ES-I3 (cell line): ENCODE measurements at regions not wholly inside any gene's neighbourhood (a gene's known extent, or its start where the extent isn't known, plus 50 kb on each side); places are given as distances from the start of the nearest gene placed in this dataset.

Experiments used
- H3K36me3 ChIP-seq: 2 replicates; pipeline ENCODE4 v1.6.1; 2013; ENCODE audit warnings: mild to moderate bottlenecking, low read length, control low read depth, moderate library complexity; ENCODE audit not compliant: insufficient read depth
- H3K4me1 ChIP-seq: 2 replicates; pipeline ENCODE4 v1.6.1; 2013; ENCODE audit warnings: mild to moderate bottlenecking, control low read depth, low read length; ENCODE audit not compliant: insufficient read depth
- H3K9ac ChIP-seq: 2 replicates; pipeline ENCODE4 v1.6.1; 2013; ENCODE audit warnings: low read depth, mild to moderate bottlenecking, low read length, moderate library complexity
- H3K9me3 ChIP-seq: 2 replicates; pipeline ENCODE4 v1.6.1; 2013; ENCODE audit warnings: mild to moderate bottlenecking, low read length, moderate library complexity; ENCODE audit not compliant: control insufficient read depth, insufficient read depth

GRCh38 chr7:68146983-68147382 is 1150.3 kb downstream of the TYW1 start:
- Histone ChIP-seq H3K9ac (no peak overlapping the region), H3K36me3 (no peaks in the 10 kb centered on the region), H3K4me1 (no peaks in the 10 kb centered on the region), H3K9me3 (no peaks in the 10 kb centered on the region; the same call in none of the 2 replicates)

GRCh38 chr7:68147614-68148238 is 1151.1 kb downstream of the TYW1 start:
- H3K9ac ChIP-seq, result no peak overlapping the region
- no peaks in the 10 kb centered on the region for H3K4me1 ChIP-seq
- no peaks in the 10 kb centered on the region for H3K36me3 ChIP-seq
- H3K9me3 ChIP-seq, result no peaks in the 10 kb centered on the region; the same call in 1 of the 2 replicates

DNA sequence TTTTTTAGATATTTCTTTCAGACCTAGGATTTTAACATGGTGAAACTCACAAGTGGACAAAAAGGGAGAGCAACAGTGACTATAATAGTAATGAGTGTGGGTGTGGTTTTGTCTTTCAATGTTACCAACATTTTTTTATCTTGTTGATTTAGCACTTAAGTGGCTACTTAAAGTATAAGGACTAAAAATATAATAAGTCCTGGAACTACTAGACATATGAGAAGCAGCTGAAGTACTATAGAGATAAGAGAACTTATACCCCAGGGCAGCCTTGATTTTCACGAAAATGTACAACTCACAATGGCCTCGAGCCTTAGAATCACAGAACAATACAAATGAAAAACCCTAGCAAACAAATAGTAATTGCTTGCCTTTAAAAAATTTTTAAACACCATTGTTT is 1151.8 kb downstream of the TYW1 start:
- H3K4me1 ChIP-seq, result no peaks in the 10 kb centered on the region
- no peaks in the 10 kb centered on the region; the same call in 1 of the 2 replicates for H3K9me3 ChIP-seq
- H3K9ac ChIP-seq, result no peak overlapping the region

GRCh38 chr7:68152205-68152604 is 1155.6 kb downstream of the TYW1 start:
- H3K4me1 ChIP-seq, result no peaks in the 10 kb centered on the region
- H3K9ac ChIP-seq, result no peak overlapping the region
- H3K9me3 ChIP-seq, result no peaks in the 10 kb centered on the region
- H3K36me3 ChIP-seq, result no peaks in the 10 kb centered on the region

More for the DNA sequence above, 1151.8 kb downstream of the TYW1 start:
- H3K36me3 ChIP-seq, result no peaks in the 10 kb centered on the region

- H3K9ac ChIP-seq, result no peak overlapping the region
- no peaks in the 10 kb centered on the region for H3K36me3 ChIP-seq
- no peaks in the 10 kb centered on the region for H3K4me1 ChIP-seq
- H3K9me3 ChIP-seq, result no peaks in the 10 kb centered on the region
Observed at GRCh38 chr7:68155676-68156075, 1159.0 kb downstream of the TYW1 start.

DNA sequence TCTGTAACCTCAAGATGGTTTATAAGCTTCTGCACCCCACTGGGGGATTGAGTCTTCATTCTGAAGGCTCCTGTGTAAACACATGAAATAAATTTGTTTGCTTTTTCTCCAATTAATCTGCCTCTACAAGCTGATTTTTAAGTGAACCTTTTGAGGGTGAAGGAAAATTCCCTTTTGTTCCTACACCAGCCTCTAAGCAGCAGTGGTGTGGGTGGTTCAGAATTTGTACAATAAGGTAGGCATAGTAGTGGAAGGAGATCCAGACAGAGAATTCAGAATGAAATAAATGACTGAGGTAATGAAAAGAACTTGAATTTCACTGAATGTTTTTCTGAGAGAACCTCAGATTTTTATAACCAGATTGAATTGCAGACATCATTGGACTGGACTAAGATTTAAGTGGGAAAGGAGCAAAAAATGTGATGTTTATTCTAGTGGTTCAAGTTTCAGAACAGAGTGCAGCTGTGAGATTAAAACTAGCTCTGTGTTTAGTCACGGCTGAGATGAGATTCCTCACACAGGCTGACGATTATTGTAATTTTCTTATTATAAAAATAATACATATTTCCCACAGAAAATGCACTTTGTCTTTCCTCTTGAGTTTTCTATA is 1162.2 kb downstream of the TYW1 start:
- Histone ChIP-seq H3K9me3 (no peaks in the 10 kb centered on the region), H3K9ac (no peak overlapping the region), H3K36me3 (no peaks in the 10 kb centered on the region), H3K4me1 (no peaks in the 10 kb centered on the region)

- no peaks in the 10 kb centered on the region for H3K4me1 ChIP-seq
- H3K36me3 ChIP-seq, result no peaks in the 10 kb centered on the region
- H3K9me3 ChIP-seq, result no peaks in the 10 kb centered on the region
- H3K9ac ChIP-seq, result no peak overlapping the region
Observed at GRCh38 chr7:68162712-68163111, 1166.1 kb downstream of the TYW1 start.

- no peak overlapping the region for H3K9ac ChIP-seq
- H3K36me3 ChIP-seq, result no peaks in the 10 kb centered on the region
- no peaks in the 10 kb centered on the region for H3K9me3 ChIP-seq
- no peaks in the 10 kb centered on the region for H3K4me1 ChIP-seq
Observed at GRCh38 chr7:68166525-68166924, 1169.9 kb downstream of the TYW1 start.

GRCh38 chr7:68173513-68173912 is 1176.9 kb downstream of the TYW1 start:
- Histone ChIP-seq H3K9me3 (no peaks in the 10 kb centered on the region), H3K4me1 (no peaks in the 10 kb centered on the region), H3K9ac (no peak overlapping the region), H3K36me3 (no peaks in the 10 kb centered on the region)

DNA sequence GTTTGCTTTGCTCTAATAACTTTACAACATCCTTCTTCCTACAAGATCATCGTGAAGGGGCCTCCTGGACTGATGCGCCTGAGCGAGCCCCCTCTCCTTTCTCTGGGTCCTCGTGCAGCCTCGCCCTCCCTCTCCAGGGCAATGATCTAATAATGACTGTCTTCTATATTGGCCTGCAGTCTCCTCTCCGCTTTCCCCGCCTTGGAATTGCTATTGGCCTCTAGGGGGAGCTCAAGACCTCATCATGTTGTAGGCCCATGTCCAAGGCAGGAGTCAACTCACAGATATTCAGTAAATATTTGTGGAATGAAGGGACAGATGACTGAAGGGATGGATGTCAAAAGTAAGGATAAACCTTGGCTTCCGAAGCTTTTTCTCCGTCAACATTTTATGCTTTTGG is 1180.3 kb downstream of the TYW1 start:
- no peaks in the 10 kb centered on the region for H3K9me3 ChIP-seq
- H3K4me1 ChIP-seq, result no peaks in the 10 kb centered on the region
- H3K36me3 ChIP-seq, result no peaks in the 10 kb centered on the region
- H3K9ac ChIP-seq, result no peak overlapping the region

- H3K36me3 ChIP-seq, result no peaks in the 10 kb centered on the region
- H3K9ac ChIP-seq, result no peak overlapping the region
- no peaks in the 10 kb centered on the region for H3K4me1 ChIP-seq
- H3K9me3 ChIP-seq, result no peaks in the 10 kb centered on the region; the same call in 1 of the 2 replicates
Observed at GRCh38 chr7:68180761-68181160, 1184.1 kb downstream of the TYW1 start.

DNA sequence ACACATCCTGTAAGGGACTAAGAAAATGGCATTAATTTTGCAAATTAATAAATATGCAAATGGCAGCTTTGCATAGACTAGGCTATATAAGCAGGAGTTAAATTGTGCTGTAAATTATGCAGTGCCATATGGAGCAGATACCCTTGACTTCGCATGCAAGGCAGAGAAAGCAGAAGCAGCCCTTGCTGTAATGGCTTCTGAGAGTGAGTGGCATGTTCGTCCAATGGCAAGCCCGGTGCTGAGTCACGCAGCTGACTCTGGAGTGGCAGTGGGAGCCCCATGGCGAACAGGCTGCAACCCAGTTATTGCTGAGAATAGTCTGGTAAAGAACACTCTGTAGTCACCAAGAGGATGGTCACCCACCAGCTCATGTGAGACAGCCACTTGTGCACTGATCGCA is 1186.5 kb downstream of the TYW1 start:
- Histone ChIP-seq H3K9me3 (no peaks in the 10 kb centered on the region; the same call in 1 of the 2 replicates), H3K4me1 (no peaks in the 10 kb centered on the region), H3K36me3 (no peaks in the 10 kb centered on the region), H3K9ac (no peak overlapping the region)

DNA sequence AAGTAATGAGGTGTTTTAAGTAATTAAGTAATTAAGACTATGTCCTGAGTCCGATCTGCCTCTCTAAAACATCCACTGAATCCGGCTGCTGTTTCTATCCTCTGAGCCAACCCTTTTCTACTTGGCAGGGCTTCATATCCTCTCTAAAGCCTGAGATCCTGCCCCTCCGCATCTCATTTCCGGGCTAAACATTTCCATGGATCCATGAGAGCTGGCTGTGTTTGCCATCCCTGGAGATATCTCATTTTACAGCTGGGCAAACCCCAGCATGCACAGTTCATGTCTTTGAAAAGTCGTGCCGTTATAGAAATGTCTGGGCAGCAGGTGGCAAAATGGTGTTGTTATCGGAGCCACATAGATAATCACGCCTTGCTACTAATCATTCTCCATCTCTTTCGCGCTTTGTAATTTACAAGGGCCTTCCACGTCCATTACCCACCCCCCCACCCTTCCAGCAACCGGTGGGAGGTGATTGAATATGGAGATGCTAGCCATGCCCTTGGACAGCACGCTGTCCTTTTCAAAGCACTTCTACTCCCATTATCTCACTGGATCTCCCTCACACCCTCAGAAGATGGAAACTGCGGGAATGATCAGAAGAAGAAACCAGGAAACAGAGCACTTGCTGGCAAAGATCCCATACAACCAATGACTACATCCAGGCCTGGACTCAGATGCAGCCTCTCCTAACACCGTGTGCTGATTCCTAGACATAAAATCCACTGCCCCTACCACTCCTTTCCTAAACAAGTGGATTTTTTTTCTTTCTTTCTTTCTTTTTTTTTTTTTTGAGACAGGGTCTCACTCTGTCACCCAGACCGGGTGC is 1189.2 kb downstream of the TYW1 start:
- Histone ChIP-seq H3K36me3 (no peaks in the 10 kb centered on the region), H3K9me3 (peaks cover 3% of the 10 kb centered on the region; the same call in 1 of the 2 replicates), H3K9ac (no peak overlapping the region)

GRCh38 chr7:68187532-68187931 is 1190.9 kb downstream of the TYW1 start:
- Histone ChIP-seq H3K9me3 (peaks cover 3% of the 10 kb centered on the region; the same call in 1 of the 2 replicates), H3K36me3 (no peaks in the 10 kb centered on the region), H3K4me1 (no peaks in the 10 kb centered on the region), H3K9ac (no peak overlapping the region)

More for the DNA sequence above, 1189.2 kb downstream of the TYW1 start:
- no peaks in the 10 kb centered on the region for H3K4me1 ChIP-seq
